ENCODE measurements at regions not wholly inside any gene's neighbourhood (a gene's known extent, or its start where the extent isn't known, plus 50 kb on each side); places are given as distances from the start of the nearest gene placed in this dataset.
"Not testable (repeated sequence)": the region's sequence is repeated elsewhere in the genome, so short reads cannot be mapped to it uniquely, and the experiment has no call there.

- Histone ChIP-seq H3K36me3 (no peaks in the 10 kb centered on the region), H3K27ac (no peak overlapping the region), H3K4me3 (no peak overlapping the region), H3K4me1 (no peaks in the 10 kb centered on the region), H3K27me3 (peaks cover 12% of the 10 kb centered on the region; the same call in 1 of the 2 replicates), H3K9me3 (replicated peaks) (no peaks in the 10 kb centered on the region)
- DNase-seq, result no peak
Measured at GRCh38 chr6:166713434-166714186, 86.6 kb upstream of the RPS6KA2 start.

- H3K27ac ChIP-seq, result no peak overlapping the region
- H3K4me1 ChIP-seq, result no peaks in the 10 kb centered on the region
- H3K4me3 ChIP-seq, result no peak overlapping the region
- H3K9me3 ChIP-seq (replicated peaks), result no peaks in the 10 kb centered on the region
- no peak for DNase-seq
- H3K27me3 ChIP-seq, result peaks cover 12% of the 10 kb centered on the region; the same call in 1 of the 2 replicates
- no peaks in the 10 kb centered on the region for H3K36me3 ChIP-seq
Measured at GRCh38 chr6:166712286-166713228, 85.5 kb upstream of the RPS6KA2 start.

- DNase-seq, result no peak
- Histone ChIP-seq H3K4me3 (no peak overlapping the region), H3K9me3 (replicated peaks) (no peaks in the 10 kb centered on the region), H3K4me1 (no peaks in the 10 kb centered on the region), H3K27ac (no peak overlapping the region), H3K27me3 (0 out of 2 replicates have a peak, but pooled peaks cover 13% of the 10 kb centered on the region), H3K36me3 (no peaks in the 10 kb centered on the region)
Measured at GRCh38 chr6:166710084-166710483, 83.0 kb upstream of the RPS6KA2 start.

- H3K36me3 ChIP-seq, result no peaks in the 10 kb centered on the region
- DNase-seq, result no peak
- H3K27me3 ChIP-seq, result 0 out of 2 replicates have a peak, but pooled peaks cover 4% of the 10 kb centered on the region
- no peak overlapping the region for H3K4me3 ChIP-seq
- no peak overlapping the region for H3K27ac ChIP-seq
- H3K9me3 ChIP-seq (replicated peaks), result no peaks in the 10 kb centered on the region
- H3K4me1 ChIP-seq, result no peaks in the 10 kb centered on the region
Measured at GRCh38 chr6:166708460-166708859, 81.4 kb upstream of the RPS6KA2 start.

- no peaks in the 10 kb centered on the region for H3K36me3 ChIP-seq
- peak; percentile 55 to 68 for DNase-seq
- H3K4me1 ChIP-seq, result no peaks in the 10 kb centered on the region
- no peak overlapping the region for H3K4me3 ChIP-seq
- H3K9me3 ChIP-seq (replicated peaks), result no peaks in the 10 kb centered on the region
- H3K27me3 ChIP-seq, result 0 out of 2 replicates have a peak, but pooled peaks cover 4% of the 10 kb centered on the region
- no peak overlapping the region for H3K27ac ChIP-seq
Measured at GRCh38 chr6:166707045-166707444, 80.0 kb upstream of the RPS6KA2 start.

GRCh38 chr6:166705069-166705468, 78.0 kb upstream of the RPS6KA2 start:
- no peaks in the 10 kb centered on the region for H3K36me3 ChIP-seq
- no peaks in the 10 kb centered on the region for H3K4me1 ChIP-seq
- H3K4me3 ChIP-seq, result no peak overlapping the region
- DNase-seq, result no peak
- H3K27ac ChIP-seq, result no peak overlapping the region
- peaks cover 11% of the 10 kb centered on the region; the same call in 1 of the 2 replicates for H3K27me3 ChIP-seq
- no peaks in the 10 kb centered on the region for H3K9me3 ChIP-seq (replicated peaks)

- Histone ChIP-seq H3K27ac (no peak overlapping the region), H3K4me1 (no peaks in the 10 kb centered on the region), H3K4me3 (no peak overlapping the region), H3K27me3 (peaks cover 11% of the 10 kb centered on the region; the same call in 1 of the 2 replicates), H3K9me3 (replicated peaks) (no peaks in the 10 kb centered on the region), H3K36me3 (no peaks in the 10 kb centered on the region)
- no peak for DNase-seq
Measured at GRCh38 chr6:166704171-166704570, 77.1 kb upstream of the RPS6KA2 start.

GRCh38 chr6:166703149-166703710, 76.2 kb upstream of the RPS6KA2 start:
- Histone ChIP-seq H3K4me1 (no peaks in the 10 kb centered on the region), H3K4me3 (no peak overlapping the region), H3K27me3 (peaks cover 11% of the 10 kb centered on the region; the same call in 1 of the 2 replicates), H3K36me3 (no peaks in the 10 kb centered on the region), H3K27ac (no peak overlapping the region), H3K9me3 (replicated peaks) (no peaks in the 10 kb centered on the region)
- no peak for DNase-seq

GRCh38 chr6:166701424-166701823, 74.4 kb upstream of the RPS6KA2 start:
- H3K4me3 ChIP-seq; H3K36me3 ChIP-seq; H3K9me3 ChIP-seq (replicated peaks); H3K4me1 ChIP-seq; DNase-seq; H3K27ac ChIP-seq: not testable (repeated sequence)
- H3K27me3 ChIP-seq, result peaks cover 14% of the 10 kb centered on the region

- not testable (repeated sequence) for H3K36me3 ChIP-seq; H3K9me3 ChIP-seq (replicated peaks); H3K27ac ChIP-seq; H3K4me3 ChIP-seq; H3K4me1 ChIP-seq; DNase-seq
- H3K27me3 ChIP-seq, result peaks cover 14% of the 10 kb centered on the region
Measured at GRCh38 chr6:166700871-166701270, 73.8 kb upstream of the RPS6KA2 start.

GRCh38 chr6:166697113-166697512, 70.1 kb upstream of the RPS6KA2 start:
- no peak for DNase-seq
- H3K36me3 ChIP-seq, result no peaks in the 10 kb centered on the region
- H3K27me3 ChIP-seq, result peaks cover 14% of the 10 kb centered on the region
- H3K27ac ChIP-seq, result no peak overlapping the region
- no peaks in the 10 kb centered on the region for H3K4me1 ChIP-seq
- no peak overlapping the region for H3K4me3 ChIP-seq
- H3K9me3 ChIP-seq (replicated peaks), result no peaks in the 10 kb centered on the region

- no peak for DNase-seq
- no peak overlapping the region for H3K27ac ChIP-seq
- no peaks in the 10 kb centered on the region for H3K9me3 ChIP-seq (replicated peaks)
- H3K27me3 ChIP-seq, result peaks cover 11% of the 10 kb centered on the region
- no peaks in the 10 kb centered on the region for H3K36me3 ChIP-seq
- no peak overlapping the region for H3K4me3 ChIP-seq
- peaks cover 17% of the 10 kb centered on the region for H3K4me1 ChIP-seq
Measured at GRCh38 chr6:166693880-166694279, 66.8 kb upstream of the RPS6KA2 start.

GRCh38 chr6:166692723-166693302, 65.8 kb upstream of the RPS6KA2 start:
- no peak overlapping the region for H3K4me3 ChIP-seq
- no peak for DNase-seq
- H3K27me3 ChIP-seq, result peaks cover 16% of the 10 kb centered on the region
- no peaks in the 10 kb centered on the region for H3K36me3 ChIP-seq
- peaks cover 17% of the 10 kb centered on the region for H3K4me1 ChIP-seq
- H3K9me3 ChIP-seq (replicated peaks), result no peaks in the 10 kb centered on the region
- H3K27ac ChIP-seq, result no peak overlapping the region

- H3K27ac ChIP-seq, result no peak overlapping the region
- H3K4me1 ChIP-seq, result peaks cover 17% of the 10 kb centered on the region
- no peak overlapping the region for H3K4me3 ChIP-seq
- DNase-seq, result no peak
- H3K9me3 ChIP-seq (replicated peaks), result no peaks in the 10 kb centered on the region
- peaks cover 10% of the 10 kb centered on the region for H3K27me3 ChIP-seq
- no peaks in the 10 kb centered on the region for H3K36me3 ChIP-seq
Measured at GRCh38 chr6:166691746-166692145, 64.7 kb upstream of the RPS6KA2 start.
